Thyroid gland (tissue), 4 donors: ENCODE measurements at regions not wholly inside any gene's neighbourhood (a gene's known extent, or its start where the extent isn't known, plus 50 kb on each side); places are given as distances from the start of the nearest gene placed in this dataset.

Experiments
- POLR2A ChIP-seq, 2 donors: fragments of 450-650 bp; IDR thresholded peaks; one replicate each; pipeline ENCODE4 v1.6.1; 2017; ENCODE audit warnings: antibody characterized with exemption in 2 of 2, mild to moderate bottlenecking in 2 of 2, moderate library complexity in 1 of 2
- TF ChIP-seq, protein P1 (sequence below), 6 experiments: fragments of 200-600 bp in 3 of 6; fragments of 450-650 bp in 3 of 6; sonication (generic) in 3 of 6; IDR thresholded peaks; one replicate each; pipeline ENCODE4 v1.5.1; 2016 to 2019; ENCODE audit warnings: antibody characterized with exemption in 6 of 6, mild to moderate bottlenecking in 2 of 6, inconsistent platforms in 1 of 6, moderate library complexity in 1 of 6

GRCh38 chr6:169940481-169941271, 189.3 kb downstream of the ERMARD start:
- TF ChIP-seq, protein P1, sequence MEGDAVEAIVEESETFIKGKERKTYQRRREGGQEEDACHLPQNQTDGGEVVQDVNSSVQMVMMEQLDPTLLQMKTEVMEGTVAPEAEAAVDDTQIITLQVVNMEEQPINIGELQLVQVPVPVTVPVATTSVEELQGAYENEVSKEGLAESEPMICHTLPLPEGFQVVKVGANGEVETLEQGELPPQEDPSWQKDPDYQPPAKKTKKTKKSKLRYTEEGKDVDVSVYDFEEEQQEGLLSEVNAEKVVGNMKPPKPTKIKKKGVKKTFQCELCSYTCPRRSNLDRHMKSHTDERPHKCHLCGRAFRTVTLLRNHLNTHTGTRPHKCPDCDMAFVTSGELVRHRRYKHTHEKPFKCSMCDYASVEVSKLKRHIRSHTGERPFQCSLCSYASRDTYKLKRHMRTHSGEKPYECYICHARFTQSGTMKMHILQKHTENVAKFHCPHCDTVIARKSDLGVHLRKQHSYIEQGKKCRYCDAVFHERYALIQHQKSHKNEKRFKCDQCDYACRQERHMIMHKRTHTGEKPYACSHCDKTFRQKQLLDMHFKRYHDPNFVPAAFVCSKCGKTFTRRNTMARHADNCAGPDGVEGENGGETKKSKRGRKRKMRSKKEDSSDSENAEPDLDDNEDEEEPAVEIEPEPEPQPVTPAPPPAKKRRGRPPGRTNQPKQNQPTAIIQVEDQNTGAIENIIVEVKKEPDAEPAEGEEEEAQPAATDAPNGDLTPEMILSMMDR (IDR thresholded peaks at IDR 0.05), result no peak
- no peak for TF ChIP-seq POLR2A (IDR thresholded peaks at IDR 0.05)
